ENCODE measurements at regions not wholly inside any gene's neighbourhood (a gene's known extent, or its start where the extent isn't known, plus 50 kb on each side); places are given as distances from the start of the nearest gene placed in this dataset.

GRCh38 chr7:17070231-17070708 is 188.5 kb upstream of the AGR3 start:
- Histone ChIP-seq H2BK120ac (replicated peaks; ENCODE audit: low read depth, low read length) (no peak overlapping the region), H3K9ac (replicated peaks in 1 of 4; ENCODE audit: extremely low read depth in 1 of 4, low read depth in 3 of 4, low read length in 3 of 4) (no peak overlapping the region), H4K8ac (ENCODE audit: extremely low read depth, insufficient read depth, low read length) (no peak overlapping the region), H3K4me3 (ENCODE audit: extremely low read depth in 1 of 4, insufficient read depth in 2 of 4, low read depth in 3 of 4, low read length in 4 of 4) (no peak overlapping the region), H3K79me1 (ENCODE audit: low read depth, low read length) (no peaks in the 10 kb centered on the region), H2BK12ac (ENCODE audit: low read depth, low read length) (no peak overlapping the region), H3K4me2 (ENCODE audit: insufficient read depth in 1 of 2, low read depth in 2 of 2, low read length in 2 of 2) (no peak overlapping the region), H3K79me2 (ENCODE audit: control insufficient read depth in 1 of 2, insufficient read depth in 2 of 2, low read length in 2 of 2) (no peaks in the 10 kb centered on the region), H3K27me3 (replicated peaks in 1 of 4; ENCODE audit: control insufficient read depth in 3 of 4, extremely low read depth in 1 of 4, insufficient read depth in 3 of 4, low read length in 3 of 4) (no peaks in the 10 kb centered on the region), H2BK20ac (ENCODE audit: low read length) (no peak overlapping the region), H3K4ac (replicated peaks; ENCODE audit: insufficient read length, low read depth, low read length) (no peak overlapping the region), H3K9me3 (ENCODE audit: insufficient read depth in 2 of 2, low read depth in 1 of 2, low read length in 1 of 2) (no peaks in the 10 kb centered on the region), H2BK5ac (ENCODE audit: low read depth, low read length) (no peak overlapping the region), H3K23me2 (ENCODE audit: low read depth, low read length) (no peaks in the 10 kb centered on the region), H4K5ac (ENCODE audit: insufficient read length, low read depth, low read length) (no peak overlapping the region), H2AFZ (ENCODE audit: low read length) (no peak overlapping the region), H2AK5ac (ENCODE audit: low read depth, low read length) (no peak overlapping the region), H2BK15ac (ENCODE audit: low read length) (no peak overlapping the region), H3K23ac (ENCODE audit: insufficient read length) (no peak overlapping the region), H3K27ac (ENCODE audit: low read depth, low read length) (no peak overlapping the region), H3K14ac (ENCODE audit: insufficient read length) (no peak overlapping the region), H4K20me1 (replicated peaks in 1 of 2; ENCODE audit: control insufficient read depth in 1 of 2, insufficient read depth in 2 of 2, low read length in 2 of 2) (no peaks in the 10 kb centered on the region), H3K4me1 (replicated peaks in 1 of 4; ENCODE audit: control insufficient read depth in 3 of 4, insufficient read depth in 4 of 4, low read length in 3 of 4) (no peaks in the 10 kb centered on the region), H3K56ac (replicated peaks; ENCODE audit: insufficient read length, low read depth, low read length) (no peak overlapping the region), H3K36me3 (ENCODE audit: control insufficient read depth in 2 of 4, insufficient read depth in 4 of 4, low read length in 3 of 4) (no peaks in the 10 kb centered on the region), H3K18ac (ENCODE audit: extremely low read depth, low read length) (no peak overlapping the region), H4K91ac (replicated peaks; ENCODE audit: insufficient read length, low read length) (no peak overlapping the region)
- ChIA-PET POLR2A (ENCODE audit: partially characterized antibody) (no interaction called here), CTCF (ENCODE audit: partially characterized antibody) (interaction anchor here (1.5 kb wide), 1 partner anchor 13 kb away, joined by 3 read pairs; no protein-coding TSS in a partner anchor)
- WGBS, 2 experiments (ENCODE audit: extremely low coverage in 1 of 2, insufficient coverage in 1 of 2, insufficient read length in 1 of 2, insufficient replicate concordance in 2 of 2, low coverage in 1 of 2, low lambda C conversion rate in 2 of 2, missing lambda C conversion rate in 1 of 2): 100% methylated on average over 1 of the region's 1 CpG; no CpG with 5 or more reads in 1 of the 2 experiments
- FAIRE-seq (no peak), DNase-seq (ENCODE audit: low read depth in 1 of 2, low spot score in 2 of 2) (no peak)
- no peak for TF ChIP-seq RFX5 (IDR thresholded peaks at IDR 0.05; ENCODE audit: borderline replicate concordance, low read depth, low read length)
